Upper lobe of left lung (tissue), 6 donors: ENCODE measurements at regions not wholly inside any gene's neighbourhood (a gene's known extent, or its start where the extent isn't known, plus 50 kb on each side); places are given as distances from the start of the nearest gene placed in this dataset.

Source experiments
- ATAC-seq, 2 donors: fragments of 200-7000 bp; cut with Tn5 transposase; one replicate each; pipeline ENCODE4 v1.9.1; 2022; ENCODE audit warnings: mild to moderate bottlenecking in 2 of 2, moderate library complexity in 2 of 2; ENCODE audit not compliant: low FRiP score in 2 of 2
- DNase-seq, 2 donors: peaks; one replicate each; pipeline ENCODE4 v3.0.0-alpha.2; 2019 to 2020
- H3K27ac ChIP-seq, 4 donors: fragments of 200-600 bp; sonication (generic); one replicate each; pipeline ENCODE4 v1.5.1; 2016 to 2019
- H3K27me3 ChIP-seq, 4 donors: fragments of 200-600 bp; sonication (generic); one replicate each; pipeline ENCODE4 v1.5.1; 2017 to 2019
- H3K36me3 ChIP-seq, 4 donors: fragments of 200-600 bp; sonication (generic); one replicate each; pipeline ENCODE4 v1.5.1; 2016 to 2019
- H3K4me1 ChIP-seq, 4 donors: fragments of 200-600 bp; sonication (generic); one replicate each; pipeline ENCODE4 v1.5.1; 2018 to 2019
- H3K4me3 ChIP-seq, 4 donors: fragments of 200-600 bp; sonication (generic); one replicate each; pipeline ENCODE4 v1.5.1; 2017 to 2019; ENCODE audit warnings: mild to moderate bottlenecking in 2 of 4, moderate library complexity in 1 of 4
- H3K9me3 ChIP-seq, 4 donors: fragments of 200-600 bp; sonication (generic); one replicate each; pipeline ENCODE4 v1.5.1; 2018 to 2019
- EP300 ChIP-seq, 4 donors: sonication (generic); formaldehyde crosslinking; IDR thresholded peaks; one replicate each; pipeline ENCODE4 v1.5.1; 2017; ENCODE audit warnings: antibody characterized with exemption in 4 of 4, control low read depth in 2 of 4
- POLR2A ChIP-seq, 4 donors: fragments of 450-650 bp; IDR thresholded peaks; one replicate each; pipeline ENCODE4 v1.5.1; 2016 to 2017; ENCODE audit warnings: antibody characterized with exemption in 4 of 4, mild to moderate bottlenecking in 2 of 4
- POLR2AphosphoS5 ChIP-seq, 2 donors: sonication (generic); formaldehyde crosslinking; IDR thresholded peaks; one replicate each; pipeline ENCODE4 v1.5.1; 2017; ENCODE audit warnings: antibody characterized with exemption in 2 of 2
- WGBS, 2 donors: methylation state at CpG; one replicate each; pipeline ENCODE4 v1.1.5; 2017 to 2018; 5-methylcytosine and 5-hydroxymethylcytosine counted together
- TF ChIP-seq, protein P1 (sequence below), 6 experiments: fragments of 450-650 bp in 4 of 6; fragments of 200-600 bp in 2 of 6; sonication (generic) in 2 of 6; IDR thresholded peaks; one replicate each; pipeline ENCODE4 v1.5.1; 2016 to 2019; ENCODE audit warnings: antibody characterized with exemption in 6 of 6
- donor health status: DM: no; HTN: no; CAD: no; lungs with moderate emphysema.
- donor health status: DM: no; HTN: yes; CAD: no; lungs with severe emphysema.

GRCh38 chr4:123106747-123107146, 184.3 kb upstream of the NUDT6 start:
- WGBS, 2 donors = 98 to 99% methylated on average over 8 of the region's 8 CpGs

DNA sequence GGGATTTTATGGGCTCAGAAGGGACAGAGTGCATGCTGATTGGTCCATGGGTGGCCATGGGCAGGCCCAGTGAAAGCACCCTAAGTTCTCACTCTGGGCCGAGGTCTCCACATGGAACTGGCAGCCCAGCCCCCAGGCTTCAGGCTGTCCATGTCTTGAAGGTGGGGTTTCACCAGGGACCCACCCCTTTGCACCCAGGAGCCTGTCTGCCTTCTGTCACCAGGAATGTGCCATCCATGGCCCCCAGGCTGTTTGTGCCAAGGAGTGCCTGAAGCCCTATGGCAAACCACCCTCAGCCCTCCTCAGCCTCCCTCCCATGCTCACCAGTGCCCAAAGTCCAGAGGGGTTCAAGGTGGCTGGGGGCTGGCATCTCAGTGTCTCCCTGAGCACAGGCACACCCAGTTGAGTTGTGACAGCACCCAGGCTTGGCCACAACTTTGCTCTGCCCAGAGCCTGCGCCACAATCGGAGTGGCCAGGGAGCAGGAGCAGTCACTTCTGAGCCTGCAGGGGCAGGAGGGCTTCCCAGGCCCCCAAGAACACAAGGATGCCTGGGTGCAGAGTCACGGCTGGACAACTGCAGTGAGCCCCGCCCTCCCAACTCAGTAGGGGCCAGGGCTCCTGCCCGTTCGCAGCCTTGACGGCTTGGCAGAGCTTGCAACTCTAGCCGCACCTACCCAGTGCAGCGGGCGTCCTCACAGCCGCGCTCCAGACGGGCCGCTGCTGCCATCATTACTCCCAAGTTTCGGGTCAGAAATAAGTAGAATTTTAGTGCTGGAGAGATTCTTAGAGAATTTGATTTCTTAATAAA, 185.3 kb upstream of the NUDT6 start:
- Histone ChIP-seq H3K4me1 (peaks cover 0 to 4% (median 0%) of the 10 kb centered on the region in 4 donors), H3K27me3 (no peaks in the 10 kb centered on the region), H3K9me3 (no peaks in the 10 kb centered on the region), H3K36me3 (no peaks in the 10 kb centered on the region), H3K4me3 (no peak overlapping the region), H3K27ac (no peak overlapping the region)
- ATAC-seq (peak in 1 of 2 donors; percentile 49), DNase-seq (peak in 1 of 2 donors; percentile 69)
- WGBS, 2 donors = 93 to 96% methylated on average over 12 to 14 of the region's 16 CpGs
- TF ChIP-seq POLR2AphosphoS5 (IDR thresholded peaks at IDR 0.05) (no peak), EP300 (IDR thresholded peaks at IDR 0.05) (no peak), POLR2A (IDR thresholded peaks at IDR 0.05) (no peak)
- TF ChIP-seq, protein P1, sequence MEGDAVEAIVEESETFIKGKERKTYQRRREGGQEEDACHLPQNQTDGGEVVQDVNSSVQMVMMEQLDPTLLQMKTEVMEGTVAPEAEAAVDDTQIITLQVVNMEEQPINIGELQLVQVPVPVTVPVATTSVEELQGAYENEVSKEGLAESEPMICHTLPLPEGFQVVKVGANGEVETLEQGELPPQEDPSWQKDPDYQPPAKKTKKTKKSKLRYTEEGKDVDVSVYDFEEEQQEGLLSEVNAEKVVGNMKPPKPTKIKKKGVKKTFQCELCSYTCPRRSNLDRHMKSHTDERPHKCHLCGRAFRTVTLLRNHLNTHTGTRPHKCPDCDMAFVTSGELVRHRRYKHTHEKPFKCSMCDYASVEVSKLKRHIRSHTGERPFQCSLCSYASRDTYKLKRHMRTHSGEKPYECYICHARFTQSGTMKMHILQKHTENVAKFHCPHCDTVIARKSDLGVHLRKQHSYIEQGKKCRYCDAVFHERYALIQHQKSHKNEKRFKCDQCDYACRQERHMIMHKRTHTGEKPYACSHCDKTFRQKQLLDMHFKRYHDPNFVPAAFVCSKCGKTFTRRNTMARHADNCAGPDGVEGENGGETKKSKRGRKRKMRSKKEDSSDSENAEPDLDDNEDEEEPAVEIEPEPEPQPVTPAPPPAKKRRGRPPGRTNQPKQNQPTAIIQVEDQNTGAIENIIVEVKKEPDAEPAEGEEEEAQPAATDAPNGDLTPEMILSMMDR (IDR thresholded peaks at IDR 0.05) = no peak

More at GRCh38 chr4:123106747-123107146, 184.3 kb upstream of the NUDT6 start:
- DNase-seq (peak in 1 of 2 donors; percentile 58), ATAC-seq (peak in 1 of 2 donors; percentile 55)
- Histone ChIP-seq H3K4me3 (no peak overlapping the region), H3K27ac (no peak overlapping the region), H3K4me1 (peaks cover 0 to 4% (median 0%) of the 10 kb centered on the region in 4 donors), H3K9me3 (no peaks in the 10 kb centered on the region), H3K27me3 (no peaks in the 10 kb centered on the region), H3K36me3 (no peaks in the 10 kb centered on the region)
- TF ChIP-seq, protein P1 (IDR thresholded peaks at IDR 0.05) = no peak
- TF ChIP-seq EP300 (IDR thresholded peaks at IDR 0.05) = no peak
- TF ChIP-seq POLR2A (IDR thresholded peaks at IDR 0.05) = no peak
- no peak for TF ChIP-seq POLR2AphosphoS5 (IDR thresholded peaks at IDR 0.05)

DNA sequence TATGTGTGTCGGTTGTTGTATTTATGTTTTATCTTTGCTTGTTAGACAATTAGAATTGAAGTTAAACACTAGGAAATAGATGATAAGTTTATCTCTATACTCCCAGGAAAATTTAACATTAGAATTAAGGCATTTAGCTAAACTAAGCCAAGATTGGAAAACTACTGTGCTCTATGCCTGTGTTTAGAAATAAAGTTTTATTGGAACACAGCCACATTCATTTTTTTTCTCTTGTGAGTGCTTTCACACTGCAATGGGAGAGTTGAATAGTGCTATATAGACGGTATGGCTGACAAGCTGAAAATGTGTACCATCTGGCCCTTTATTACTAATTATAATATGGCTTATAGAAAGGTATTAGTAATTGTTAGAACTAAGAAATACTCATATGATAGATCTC, 186.7 kb upstream of the NUDT6 start:
- WGBS, 2 donors = 89 to 95% methylated on average over 2 of the region's 2 CpGs
- no peak for TF ChIP-seq POLR2AphosphoS5 (IDR thresholded peaks at IDR 0.05)
- TF ChIP-seq, protein P1 (IDR thresholded peaks at IDR 0.05) = no peak
- no peak for TF ChIP-seq EP300 (IDR thresholded peaks at IDR 0.05)
- TF ChIP-seq POLR2A (IDR thresholded peaks at IDR 0.05) = no peak
- H3K9me3 ChIP-seq = no peaks in the 10 kb centered on the region
- ATAC-seq = no peak
- H3K27ac ChIP-seq = no peak overlapping the region
- no peak for DNase-seq
- no peak overlapping the region for H3K4me3 ChIP-seq
- no peaks in the 10 kb centered on the region for H3K36me3 ChIP-seq
- no peaks in the 10 kb centered on the region for H3K27me3 ChIP-seq
- peaks cover 0 to 4% (median 0%) of the 10 kb centered on the region in 4 donors for H3K4me1 ChIP-seq

GRCh38 chr4:123110147-123110546, 187.8 kb upstream of the NUDT6 start:
- Histone ChIP-seq H3K27ac (no peak overlapping the region), H3K4me1 (peaks cover 0 to 4% (median 0%) of the 10 kb centered on the region in 4 donors), H3K27me3 (no peaks in the 10 kb centered on the region), H3K9me3 (no peaks in the 10 kb centered on the region), H3K4me3 (no peak overlapping the region), H3K36me3 (no peaks in the 10 kb centered on the region)
- ATAC-seq (peak in 1 of 2 donors; percentile 60), DNase-seq (no peak)
- no peak for TF ChIP-seq POLR2AphosphoS5 (IDR thresholded peaks at IDR 0.05)
- no peak for TF ChIP-seq POLR2A (IDR thresholded peaks at IDR 0.05)
- TF ChIP-seq, protein P1 (IDR thresholded peaks at IDR 0.05) = no peak
- TF ChIP-seq EP300 (IDR thresholded peaks at IDR 0.05) = no peak
- WGBS, 2 donors = 74 to 84% methylated on average over 1 of the region's 1 CpG
